ENCODE measurements at regions not wholly inside any gene's neighbourhood (a gene's known extent, or its start where the extent isn't known, plus 50 kb on each side); places are given as distances from the start of the nearest gene placed in this dataset.

- Histone ChIP-seq H3K4me3 (ENCODE audit: low read length in 2 of 2) (no peak overlapping the region), H3K4me1 (ENCODE audit: control insufficient read depth in 2 of 2, insufficient read depth in 2 of 2, low read length in 2 of 2) (peaks cover 0 to 6% of the 10 kb centered on the region in 2 donors), H3K27ac (ENCODE audit: low read depth in 1 of 2, low read length in 1 of 2) (peak overlapping the region in 1 of 2 donors; percentile 63), H3K36me3 (ENCODE audit: control insufficient read depth in 2 of 2, insufficient read depth in 2 of 2, low read length in 1 of 2) (no peaks in the 10 kb centered on the region), H3K27me3 (ENCODE audit: control insufficient read depth in 2 of 2, insufficient read depth in 1 of 2, low read length in 1 of 2) (no peaks in the 10 kb centered on the region), H3K9me3 (ENCODE audit: control insufficient read depth in 2 of 2, insufficient read depth in 1 of 2, low read length in 1 of 2) (peaks cover 0 to 7% of the 10 kb centered on the region in 2 donors)
- WGBS = 46% methylated on average over 2 of the region's 2 CpGs
- peak; percentile 21 to 86 (median 54) for DNase-seq (ENCODE audit: low read depth in 6 of 9, low spot score in 9 of 9)
These were observed 96.0 kb downstream of the HINT1 start for GRCh38 chr5:131068893-131069643.

- Histone ChIP-seq H3K4me3 (ENCODE audit: low read length in 2 of 2) (no peak overlapping the region), H3K4me1 (ENCODE audit: control insufficient read depth in 2 of 2, insufficient read depth in 2 of 2, low read length in 2 of 2) (peaks cover 0 to 6% of the 10 kb centered on the region in 2 donors), H3K36me3 (ENCODE audit: control insufficient read depth in 2 of 2, insufficient read depth in 2 of 2, low read length in 1 of 2) (no peaks in the 10 kb centered on the region), H3K9me3 (ENCODE audit: control insufficient read depth in 2 of 2, insufficient read depth in 1 of 2, low read length in 1 of 2) (peaks cover 0 to 7% of the 10 kb centered on the region in 2 donors), H3K27ac (ENCODE audit: low read depth in 1 of 2, low read length in 1 of 2) (no peak overlapping the region), H3K27me3 (ENCODE audit: control insufficient read depth in 2 of 2, insufficient read depth in 1 of 2, low read length in 1 of 2) (no peaks in the 10 kb centered on the region)
- 97% methylated on average over 3 of the region's 3 CpGs for WGBS
- DNase-seq (ENCODE audit: low read depth in 6 of 9, low spot score in 9 of 9) = no peak
These were observed 97.0 kb downstream of the HINT1 start for GRCh38 chr5:131068076-131068475.

- WGBS = 46% methylated on average over 2 of the region's 2 CpGs
- peaks cover 0 to 7% of the 10 kb centered on the region in 2 donors for H3K9me3 ChIP-seq (ENCODE audit: control insufficient read depth in 2 of 2, insufficient read depth in 1 of 2, low read length in 1 of 2)
- no peak overlapping the region for H3K4me3 ChIP-seq (ENCODE audit: low read length in 2 of 2)
- no peak for DNase-seq (ENCODE audit: low read depth in 6 of 9, low spot score in 9 of 9)
- no peaks in the 10 kb centered on the region for H3K36me3 ChIP-seq (ENCODE audit: control insufficient read depth in 2 of 2, insufficient read depth in 2 of 2, low read length in 1 of 2)
- no peak overlapping the region for H3K27ac ChIP-seq (ENCODE audit: low read depth in 1 of 2, low read length in 1 of 2)
- no peaks in the 10 kb centered on the region for H3K27me3 ChIP-seq (ENCODE audit: control insufficient read depth in 2 of 2, insufficient read depth in 1 of 2, low read length in 1 of 2)
- H3K4me1 ChIP-seq (ENCODE audit: control insufficient read depth in 2 of 2, insufficient read depth in 2 of 2, low read length in 2 of 2) = peaks cover 0 to 6% of the 10 kb centered on the region in 2 donors
These were observed 97.4 kb downstream of the HINT1 start for GRCh38 chr5:131067636-131068035.

GRCh38 chr5:131064669-131065371, 100.2 kb downstream of the HINT1 start:
- DNase-seq (ENCODE audit: low read depth in 6 of 9, low spot score in 9 of 9) = peak in 1 of 9 donors; percentile 12
- H3K4me3 ChIP-seq (ENCODE audit: low read length in 2 of 2) = no peak overlapping the region
- H3K9me3 ChIP-seq (ENCODE audit: control insufficient read depth in 2 of 2, insufficient read depth in 1 of 2, low read length in 1 of 2) = peaks cover 0 to 7% of the 10 kb centered on the region in 2 donors
- H3K4me1 ChIP-seq (ENCODE audit: control insufficient read depth in 2 of 2, insufficient read depth in 2 of 2, low read length in 2 of 2) = peaks cover 0 to under 1% of the 10 kb centered on the region in 2 donors
- H3K36me3 ChIP-seq (ENCODE audit: control insufficient read depth in 2 of 2, insufficient read depth in 2 of 2, low read length in 1 of 2) = no peaks in the 10 kb centered on the region
- no peaks in the 10 kb centered on the region for H3K27me3 ChIP-seq (ENCODE audit: control insufficient read depth in 2 of 2, insufficient read depth in 1 of 2, low read length in 1 of 2)
- no peak overlapping the region for H3K27ac ChIP-seq (ENCODE audit: low read depth in 1 of 2, low read length in 1 of 2)

GRCh38 chr5:131042021-131042789, 122.9 kb downstream of the HINT1 start:
- Histone ChIP-seq H3K36me3 (ENCODE audit: control insufficient read depth in 2 of 2, insufficient read depth in 2 of 2, low read length in 1 of 2) (no peaks in the 10 kb centered on the region), H3K4me3 (ENCODE audit: low read length in 2 of 2) (no peak overlapping the region), H3K9me3 (ENCODE audit: control insufficient read depth in 2 of 2, insufficient read depth in 1 of 2, low read length in 1 of 2) (no peaks in the 10 kb centered on the region), H3K27ac (ENCODE audit: low read depth in 1 of 2, low read length in 1 of 2) (no peak overlapping the region), H3K27me3 (ENCODE audit: control insufficient read depth in 2 of 2, insufficient read depth in 1 of 2, low read length in 1 of 2) (no peaks in the 10 kb centered on the region), H3K4me1 (ENCODE audit: control insufficient read depth in 2 of 2, insufficient read depth in 2 of 2, low read length in 2 of 2) (no peaks in the 10 kb centered on the region)
- WGBS = 95% methylated on average over 2 of the region's 2 CpGs
- DNase-seq (ENCODE audit: low read depth in 6 of 9, low spot score in 9 of 9) = no peak

- Histone ChIP-seq H3K27me3 (ENCODE audit: control insufficient read depth in 2 of 2, insufficient read depth in 1 of 2, low read length in 1 of 2) (no peaks in the 10 kb centered on the region), H3K27ac (ENCODE audit: low read depth in 1 of 2, low read length in 1 of 2) (no peak overlapping the region), H3K36me3 (ENCODE audit: control insufficient read depth in 2 of 2, insufficient read depth in 2 of 2, low read length in 1 of 2) (no peaks in the 10 kb centered on the region), H3K4me1 (ENCODE audit: control insufficient read depth in 2 of 2, insufficient read depth in 2 of 2, low read length in 2 of 2) (no peaks in the 10 kb centered on the region), H3K4me3 (ENCODE audit: low read length in 2 of 2) (no peak overlapping the region), H3K9me3 (ENCODE audit: control insufficient read depth in 2 of 2, insufficient read depth in 1 of 2, low read length in 1 of 2) (no peaks in the 10 kb centered on the region)
- 94% methylated on average over 2 of the region's 2 CpGs for WGBS
- DNase-seq (ENCODE audit: low read depth in 6 of 9, low spot score in 9 of 9) = no peak
These were observed 141.6 kb downstream of the HINT1 start for GRCh38 chr5:131023498-131023865.

- Histone ChIP-seq H3K4me1 (ENCODE audit: control insufficient read depth in 2 of 2, insufficient read depth in 2 of 2, low read length in 2 of 2) (no peaks in the 10 kb centered on the region), H3K4me3 (ENCODE audit: low read length in 2 of 2) (no peak overlapping the region), H3K27ac (ENCODE audit: low read depth in 1 of 2, low read length in 1 of 2) (no peak overlapping the region), H3K9me3 (ENCODE audit: control insufficient read depth in 2 of 2, insufficient read depth in 1 of 2, low read length in 1 of 2) (no peaks in the 10 kb centered on the region), H3K36me3 (ENCODE audit: control insufficient read depth in 2 of 2, insufficient read depth in 2 of 2, low read length in 1 of 2) (no peaks in the 10 kb centered on the region), H3K27me3 (ENCODE audit: control insufficient read depth in 2 of 2, insufficient read depth in 1 of 2, low read length in 1 of 2) (no peaks in the 10 kb centered on the region)
- WGBS = 96% methylated on average over 1 of the region's 1 CpG
- DNase-seq (ENCODE audit: low read depth in 6 of 9, low spot score in 9 of 9) = no peak
These were observed 142.1 kb downstream of the HINT1 start for GRCh38 chr5:131022811-131023497.

- Histone ChIP-seq H3K36me3 (ENCODE audit: control insufficient read depth in 2 of 2, insufficient read depth in 2 of 2, low read length in 1 of 2) (no peaks in the 10 kb centered on the region), H3K4me1 (ENCODE audit: control insufficient read depth in 2 of 2, insufficient read depth in 2 of 2, low read length in 2 of 2) (no peaks in the 10 kb centered on the region), H3K27me3 (ENCODE audit: control insufficient read depth in 2 of 2, insufficient read depth in 1 of 2, low read length in 1 of 2) (no peaks in the 10 kb centered on the region), H3K27ac (ENCODE audit: low read depth in 1 of 2, low read length in 1 of 2) (no peak overlapping the region), H3K9me3 (ENCODE audit: control insufficient read depth in 2 of 2, insufficient read depth in 1 of 2, low read length in 1 of 2) (no peaks in the 10 kb centered on the region), H3K4me3 (ENCODE audit: low read length in 2 of 2) (no peak overlapping the region)
- WGBS = 96% methylated on average over 2 of the region's 2 CpGs
- DNase-seq (ENCODE audit: low read depth in 6 of 9, low spot score in 9 of 9) = no peak
These were observed 143.4 kb downstream of the HINT1 start for GRCh38 chr5:131021646-131022045.
